Fibroblast of lung (primary cell): ENCODE measurements at regions not wholly inside any gene's neighbourhood (a gene's known extent, or its start where the extent isn't known, plus 50 kb on each side); places are given as distances from the start of the nearest gene placed in this dataset.

ENCODE experiments used
- CTCF ChIP-seq, 2 donors: IDR thresholded peaks in 1 of 2; conservative IDR thresholded peaks in 1 of 2; 1 replicate in 1 of 2; 2 replicates in 1 of 2; pipeline ENCODE4 v1.5.1; 2011 to 2012; ENCODE audit warnings: low read length in 2 of 2, control low read depth in 1 of 2, inconsistent platforms in 1 of 2, low read depth in 1 of 2, mild to moderate bottlenecking in 1 of 2
- EZH2 ChIP-seq: IDR thresholded peaks from 2 replicates; pipeline ENCODE4 v1.5.1; 2012; ENCODE audit warnings: low read length, control low read depth, mild to moderate bottlenecking; ENCODE audit errors: missing control alignments

GRCh38 chr3:106588739-106589138 is 719.9 kb upstream of the CBLB start:
- TF ChIP-seq EZH2 (no peak), CTCF (conservative IDR thresholded peaks at IDR 0.05 in 1 of 2, IDR thresholded peaks at IDR 0.05 in 1 of 2; ENCODE audit: low read depth in 1 of 2, low read length in 2 of 2) (no peak)
